IMR-90 (cell line): ENCODE measurements at regions not wholly inside any gene's neighbourhood (a gene's known extent, or its start where the extent isn't known, plus 50 kb on each side); places are given as distances from the start of the nearest gene placed in this dataset.

ENCODE experiments used
- ATAC-seq: fragments of 200-7000 bp; cut with Tn5 transposase; 2 replicates; pipeline ENCODE4 v1.9.1; 2020; ENCODE audit warnings: low read depth, mild to moderate bottlenecking, moderate library complexity
- BruUV-seq: library from RNA; stranded (reverse); fragments of 400-500 nt; replicated peaks from 2 replicates; lab custom pipeline; 2021; lab: Mats Ljungman, UMichigan
- CTCF ChIA-PET: fragments of 300-600 bp; formaldehyde crosslinking; extraction: SDS; loops from one replicate; lab custom pipeline; 2021; ENCODE audit warnings: antibody characterized with exemption; lab: Yijun Ruan, JAX
- POLR2A ChIA-PET: fragments of 300-600 bp; sonication (Branson Sonifier 250); formaldehyde crosslinking; loops from one replicate; lab custom pipeline; 2022; ENCODE audit warnings: antibody characterized with exemption; ENCODE audit not compliant: unreplicated experiment; lab: Charles Lee
- DNase-seq: peaks from one replicate; pipeline ENCODE4 v3.0.0; 2013
- H2AFZ ChIP-seq: replicated peaks from 2 replicates; pipeline ENCODE3; 2013; ENCODE audit warnings: low read length, mild to moderate bottlenecking; ENCODE audit not compliant: poor library complexity
- H2AK5ac ChIP-seq: 2 replicates; pipeline ENCODE4 v1.6.1; 2013; ENCODE audit warnings: low read depth, low read length, inconsistent platforms
- H2AK9ac ChIP-seq: replicated peaks from 2 replicates; pipeline ENCODE3; 2013; ENCODE audit warnings: mild to moderate bottlenecking, low read depth, low read length, moderate library complexity; ENCODE audit not compliant: poor library complexity
- H2BK120ac ChIP-seq: 2 replicates; pipeline ENCODE4 v1.6.1; 2013; ENCODE audit warnings: low read depth, low read length, inconsistent platforms
- H2BK15ac ChIP-seq: 3 replicates; pipeline ENCODE4 v1.6.1; 2013; ENCODE audit warnings: low read depth, low read length, inconsistent platforms
- H2BK20ac ChIP-seq: 2 replicates; pipeline ENCODE4 v1.6.1; 2013; ENCODE audit warnings: low read depth, mild to moderate bottlenecking, inconsistent platforms, low read length, moderate library complexity
- H2BK5ac ChIP-seq: 2 replicates; pipeline ENCODE4 v1.6.1; 2013; ENCODE audit warnings: mild to moderate bottlenecking, low read depth, low read length, inconsistent platforms; ENCODE audit not compliant: poor library complexity, severe bottlenecking
- H3K14ac ChIP-seq: replicated peaks from 2 replicates; pipeline ENCODE4 v1.6.1; 2013; ENCODE audit warnings: low read depth, low read length, inconsistent platforms
- H3K18ac ChIP-seq: 2 replicates; pipeline ENCODE4 v1.6.1; 2013; ENCODE audit warnings: low read depth, low read length, control low read depth
- H3K23ac ChIP-seq: 2 replicates; pipeline ENCODE4 v1.6.1; 2013; ENCODE audit warnings: low read depth, low read length, inconsistent platforms
- H3K27ac ChIP-seq: 2 replicates; pipeline ENCODE4 v1.5.1; 2013; ENCODE audit warnings: mild to moderate bottlenecking, control low read depth, low read length; ENCODE audit not compliant: insufficient read depth
- H3K27me3 ChIP-seq: 2 replicates; pipeline ENCODE4 v1.6.1; 2013; ENCODE audit warnings: low read length; ENCODE audit not compliant: control insufficient read depth, insufficient read depth
- H3K36me3 ChIP-seq: 2 replicates; pipeline ENCODE4 v1.6.1; 2013; ENCODE audit warnings: low read length, mixed read lengths; ENCODE audit not compliant: control insufficient read depth, insufficient read depth
- H3K4ac ChIP-seq: 2 replicates; pipeline ENCODE4 v1.6.1; 2013; ENCODE audit warnings: low read depth, low read length, inconsistent platforms
- H3K4me1 ChIP-seq: 2 replicates; pipeline ENCODE4 v1.6.1; 2013; ENCODE audit warnings: low read length, mixed read lengths; ENCODE audit not compliant: control insufficient read depth, insufficient read depth
- H3K4me2 ChIP-seq: 2 replicates; pipeline ENCODE4 v1.6.1; 2013; ENCODE audit warnings: low read depth, mild to moderate bottlenecking, control low read depth, low read length, moderate library complexity
- H3K4me3 ChIP-seq: 2 replicates; pipeline ENCODE4 v1.5.1; 2013; ENCODE audit warnings: low read depth, mild to moderate bottlenecking, control low read depth, low read length, moderate library complexity; ENCODE audit not compliant: insufficient read depth
- H3K56ac ChIP-seq: 2 replicates; pipeline ENCODE4 v1.6.1; 2013; ENCODE audit warnings: low read length, inconsistent platforms; ENCODE audit not compliant: insufficient read depth; ENCODE audit errors: extremely low read depth
- H3K79me1 ChIP-seq, 2 experiments: 2 replicates each; pipeline ENCODE4 v1.6.1; 2013; ENCODE audit warnings: low read length in 2 of 2, inconsistent platforms in 1 of 2, low read depth in 1 of 2
- H3K9ac ChIP-seq: 2 replicates; pipeline ENCODE4 v1.6.1; 2013; ENCODE audit warnings: low read depth, low read length, control low read depth
- H3K9me1 ChIP-seq: 2 replicates; pipeline ENCODE4 v1.6.1; 2013; ENCODE audit warnings: low read length, inconsistent platforms; ENCODE audit not compliant: insufficient read depth
- H3K9me3 ChIP-seq: 2 replicates; pipeline ENCODE4 v1.6.1; 2013; ENCODE audit warnings: low read length; ENCODE audit not compliant: control insufficient read depth, insufficient read depth
- H4K20me1 ChIP-seq: 2 replicates; pipeline ENCODE4 v1.6.1; 2013; ENCODE audit warnings: low read length, inconsistent platforms; ENCODE audit not compliant: insufficient read depth
- H4K5ac ChIP-seq: 2 replicates; pipeline ENCODE4 v1.6.1; 2013; ENCODE audit warnings: mild to moderate bottlenecking, low read depth, low read length, control low read depth
- H4K8ac ChIP-seq, 2 experiments: 2 replicates each; pipeline ENCODE4 v1.6.1; 2013; ENCODE audit warnings: low read depth in 2 of 2, low read length in 2 of 2, control low read depth in 1 of 2, inconsistent platforms in 1 of 2
- H4K91ac ChIP-seq: 2 replicates; pipeline ENCODE4 v1.6.1; 2013; ENCODE audit warnings: low read depth, low read length, inconsistent platforms; ENCODE audit not compliant: insufficient read depth
- BHLHE40 ChIP-seq: fragments of 150-350 bp; IDR thresholded peaks from 2 replicates; pipeline ENCODE4 v1.6.1; 2016; ENCODE audit warnings: mild to moderate bottlenecking, low read depth, low read length
- CEBPB ChIP-seq: IDR thresholded peaks from 2 replicates; pipeline ENCODE4 v1.6.1; 2012; ENCODE audit warnings: low read depth, low read length, improper control_type of control experiment
- FOS ChIP-seq: fragments of 150-350 bp; IDR thresholded peaks from 2 replicates; pipeline ENCODE4 v1.6.1; 2016; ENCODE audit warnings: low read depth, low read length
- MAFK ChIP-seq: IDR thresholded peaks from 2 replicates; pipeline ENCODE4 v1.6.1; 2012; ENCODE audit warnings: low read depth, low read length, improper control_type of control experiment
- MAZ ChIP-seq: IDR thresholded peaks from 2 replicates; pipeline ENCODE4 v1.6.1; 2012; ENCODE audit warnings: low read depth, mild to moderate bottlenecking, low read length, improper control_type of control experiment, moderate library complexity, borderline replicate concordance
- MXI1 ChIP-seq: IDR thresholded peaks from 2 replicates; pipeline ENCODE4 v1.6.1; 2012; ENCODE audit warnings: low read depth, mild to moderate bottlenecking, low read length, moderate library complexity, borderline replicate concordance
- NFE2L2 ChIP-seq: fragments of 150-350 bp; IDR thresholded peaks from 2 replicates; pipeline ENCODE4 v1.6.1; 2016; ENCODE audit warnings: low read depth, mild to moderate bottlenecking, low read length
- POLR2A ChIP-seq: IDR thresholded peaks from 2 replicates; pipeline ENCODE4 v1.6.1; 2012; ENCODE audit warnings: mild to moderate bottlenecking, low read depth, low read length
- RAD21 ChIP-seq: IDR thresholded peaks from 2 replicates; pipeline ENCODE4 v1.6.1; 2012; ENCODE audit warnings: low read length, improper control_type of control experiment
- RCOR1 ChIP-seq: IDR thresholded peaks from 2 replicates; pipeline ENCODE4 v1.6.1; 2012; ENCODE audit warnings: mild to moderate bottlenecking, low read length, improper control_type of control experiment; ENCODE audit not compliant: insufficient replicate concordance
- RFX5 ChIP-seq: IDR thresholded peaks from 2 replicates; pipeline ENCODE4 v1.8.0; 2012; ENCODE audit warnings: low read depth, mild to moderate bottlenecking, low read length, moderate library complexity
- SMC3 ChIP-seq: fragments of 150-350 bp; IDR thresholded peaks from 2 replicates; pipeline ENCODE4 v1.6.1; 2016; ENCODE audit warnings: low read depth, mild to moderate bottlenecking, antibody characterized with exemption, low read length, moderate library complexity
- WGBS, 2 experiments: methylation state at CpG; one replicate each; pipeline versions ENCODE4 v1.1.5 to v1.1.7; 2013; ENCODE audit warnings: missing lambda C conversion rate in 2 of 2; ENCODE audit not compliant: insufficient read length in 1 of 2; ENCODE audit errors: extremely low coverage in 2 of 2; 5-methylcytosine and 5-hydroxymethylcytosine counted together
- dilution Hi-C: fragments of 300-500 bp; cut with HindIII; formaldehyde crosslinking; loops from one replicate; pipeline ENCODE4 v1.14.3; 2018; ENCODE audit warnings: low sequenced_read_pairs; ENCODE audit not compliant: unreplicated experiment
- in situ Hi-C: fragments of 300-500 bp; cut with MboI; formaldehyde crosslinking; loops from 3 replicates; pipeline ENCODE4 v1.14.3; 2019; ENCODE audit warnings: low sequenced_read_pairs, inconsistent platforms, mixed read lengths
- intact Hi-C: fragments of 100-400 bp; cut with micrococcal nuclease; formaldehyde crosslinking; loops from 2 replicates; pipeline ENCODE4 v1.10.0; 2022
- TF ChIP-seq, protein P1 (sequence below): fragments of 150-350 bp; IDR thresholded peaks from 2 replicates; pipeline ENCODE4 v1.6.1; 2017; ENCODE audit warnings: mild to moderate bottlenecking, antibody characterized with exemption, low read length, low read depth
- TF ChIP-seq, protein P2 (sequence below): fragments of 150-350 bp; IDR thresholded peaks from 2 replicates; pipeline ENCODE4 v1.6.1; 2016; ENCODE audit warnings: low read depth, mild to moderate bottlenecking, low read length, moderate library complexity, borderline replicate concordance
- TF ChIP-seq, protein P3 (sequence below): conservative IDR thresholded peaks from 2 replicates; pipeline ENCODE4 v1.5.1; 2012; ENCODE audit warnings: mild to moderate bottlenecking, low read depth, low read length, improper control_type of control experiment

DNA sequence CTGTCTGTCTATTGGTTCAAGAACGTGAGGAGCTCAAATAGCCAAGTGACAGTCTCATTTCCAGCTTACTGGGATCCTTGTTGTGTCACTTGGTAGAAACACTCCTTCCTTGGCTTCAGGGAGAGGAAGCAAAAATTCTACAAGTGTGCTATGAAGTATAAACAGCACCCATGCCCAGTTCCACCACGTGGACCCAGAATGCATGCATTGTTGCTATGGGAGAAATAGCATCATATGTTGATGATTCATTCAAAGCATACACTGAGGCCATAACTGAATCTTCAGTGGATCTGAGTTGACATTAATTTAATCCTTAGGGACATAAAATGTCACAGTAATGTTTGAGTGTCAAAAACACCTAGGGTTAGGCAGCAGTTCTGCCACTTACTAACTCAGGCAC, 199.0 kb upstream of the RXFP2 start:
- Histone ChIP-seq H2BK5ac (no peak overlapping the region), H3K18ac (no peak overlapping the region), H3K27ac (no peak overlapping the region), H3K56ac (no peak overlapping the region), H3K9me1 (no peaks in the 10 kb centered on the region), H4K91ac (no peak overlapping the region), H4K8ac (no peak overlapping the region), H3K4me2 (no peak overlapping the region), H3K23ac (no peak overlapping the region), H2BK15ac (no peak overlapping the region), H3K9ac (no peak overlapping the region), H3K14ac (no peak overlapping the region), H3K4me3 (no peak overlapping the region), H3K9me3 (no peaks in the 10 kb centered on the region), H3K4ac (no peak overlapping the region), H3K79me1 (no peaks in the 10 kb centered on the region), H2BK20ac (no peak overlapping the region), H4K5ac (no peak overlapping the region), H2AK9ac (no peak overlapping the region), H3K4me1 (no peaks in the 10 kb centered on the region), H2AFZ (no peak overlapping the region), H2BK120ac (no peak overlapping the region), H2AK5ac (no peak overlapping the region), H3K36me3 (no peaks in the 10 kb centered on the region), H4K20me1 (no peaks in the 10 kb centered on the region), H3K27me3 (peaks cover under 1% of the 10 kb centered on the region; the same call in 1 of the 2 replicates)
- DNase-seq: no peak
- WGBS, 2 experiments: no CpG with 5 or more reads among the region's 2 CpGs
- ChIA-PET POLR2A (no interaction called here), CTCF (interaction anchor here (1.3 kb wide), 1 partner anchor 201 kb away, joined by 4 read pairs; no protein-coding TSS in a partner anchor)
- dilution Hi-C loops: no loop called here
- no peak for ATAC-seq
- intact Hi-C loops: no loop called here
- in situ Hi-C loops: no loop called here
- TF ChIP-seq CEBPB (no peak), MAFK (no peak), RCOR1 (no peak), NFE2L2 (no peak), POLR2A (no peak), FOS (no peak), SMC3 (no peak), BHLHE40 (no peak), MXI1 (no peak), RAD21 (no peak), MAZ (no peak), RFX5 (no peak)
- TF ChIP-seq, protein P1, sequence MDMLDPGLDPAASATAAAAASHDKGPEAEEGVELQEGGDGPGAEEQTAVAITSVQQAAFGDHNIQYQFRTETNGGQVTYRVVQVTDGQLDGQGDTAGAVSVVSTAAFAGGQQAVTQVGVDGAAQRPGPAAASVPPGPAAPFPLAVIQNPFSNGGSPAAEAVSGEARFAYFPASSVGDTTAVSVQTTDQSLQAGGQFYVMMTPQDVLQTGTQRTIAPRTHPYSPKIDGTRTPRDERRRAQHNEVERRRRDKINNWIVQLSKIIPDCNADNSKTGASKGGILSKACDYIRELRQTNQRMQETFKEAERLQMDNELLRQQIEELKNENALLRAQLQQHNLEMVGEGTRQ: no peak
- TF ChIP-seq, protein P2, sequence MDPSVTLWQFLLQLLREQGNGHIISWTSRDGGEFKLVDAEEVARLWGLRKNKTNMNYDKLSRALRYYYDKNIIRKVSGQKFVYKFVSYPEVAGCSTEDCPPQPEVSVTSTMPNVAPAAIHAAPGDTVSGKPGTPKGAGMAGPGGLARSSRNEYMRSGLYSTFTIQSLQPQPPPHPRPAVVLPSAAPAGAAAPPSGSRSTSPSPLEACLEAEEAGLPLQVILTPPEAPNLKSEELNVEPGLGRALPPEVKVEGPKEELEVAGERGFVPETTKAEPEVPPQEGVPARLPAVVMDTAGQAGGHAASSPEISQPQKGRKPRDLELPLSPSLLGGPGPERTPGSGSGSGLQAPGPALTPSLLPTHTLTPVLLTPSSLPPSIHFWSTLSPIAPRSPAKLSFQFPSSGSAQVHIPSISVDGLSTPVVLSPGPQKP: no peak
- TF ChIP-seq, protein P3, sequence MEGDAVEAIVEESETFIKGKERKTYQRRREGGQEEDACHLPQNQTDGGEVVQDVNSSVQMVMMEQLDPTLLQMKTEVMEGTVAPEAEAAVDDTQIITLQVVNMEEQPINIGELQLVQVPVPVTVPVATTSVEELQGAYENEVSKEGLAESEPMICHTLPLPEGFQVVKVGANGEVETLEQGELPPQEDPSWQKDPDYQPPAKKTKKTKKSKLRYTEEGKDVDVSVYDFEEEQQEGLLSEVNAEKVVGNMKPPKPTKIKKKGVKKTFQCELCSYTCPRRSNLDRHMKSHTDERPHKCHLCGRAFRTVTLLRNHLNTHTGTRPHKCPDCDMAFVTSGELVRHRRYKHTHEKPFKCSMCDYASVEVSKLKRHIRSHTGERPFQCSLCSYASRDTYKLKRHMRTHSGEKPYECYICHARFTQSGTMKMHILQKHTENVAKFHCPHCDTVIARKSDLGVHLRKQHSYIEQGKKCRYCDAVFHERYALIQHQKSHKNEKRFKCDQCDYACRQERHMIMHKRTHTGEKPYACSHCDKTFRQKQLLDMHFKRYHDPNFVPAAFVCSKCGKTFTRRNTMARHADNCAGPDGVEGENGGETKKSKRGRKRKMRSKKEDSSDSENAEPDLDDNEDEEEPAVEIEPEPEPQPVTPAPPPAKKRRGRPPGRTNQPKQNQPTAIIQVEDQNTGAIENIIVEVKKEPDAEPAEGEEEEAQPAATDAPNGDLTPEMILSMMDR: no peak
- no TSS peak for BruUV-seq
